LNCaP clone FGC (cell line): ENCODE measurements at regions not wholly inside any gene's neighbourhood (a gene's known extent, or its start where the extent isn't known, plus 50 kb on each side); places are given as distances from the start of the nearest gene placed in this dataset.
"Not testable (repeated sequence)": the region's sequence is repeated elsewhere in the genome, so short reads cannot be mapped to it uniquely, and the experiment has no call there.

Source experiments
- DNase-seq: peaks from one replicate; pipeline ENCODE4 v3.0.0-alpha.2; 2011; ENCODE audit warnings: low read depth
- H3K4me3 ChIP-seq: 2 replicates; pipeline ENCODE4 v1.5.1; 2011; ENCODE audit warnings: mild to moderate bottlenecking, low read depth, low read length, control low read depth
- TF ChIP-seq, protein P1 (sequence below): IDR thresholded peaks from 2 replicates; pipeline ENCODE4 v1.5.1; 2012; ENCODE audit warnings: mild to moderate bottlenecking; ENCODE audit not compliant: control insufficient read depth, insufficient read depth; ENCODE audit errors: extremely low read depth

DNA sequence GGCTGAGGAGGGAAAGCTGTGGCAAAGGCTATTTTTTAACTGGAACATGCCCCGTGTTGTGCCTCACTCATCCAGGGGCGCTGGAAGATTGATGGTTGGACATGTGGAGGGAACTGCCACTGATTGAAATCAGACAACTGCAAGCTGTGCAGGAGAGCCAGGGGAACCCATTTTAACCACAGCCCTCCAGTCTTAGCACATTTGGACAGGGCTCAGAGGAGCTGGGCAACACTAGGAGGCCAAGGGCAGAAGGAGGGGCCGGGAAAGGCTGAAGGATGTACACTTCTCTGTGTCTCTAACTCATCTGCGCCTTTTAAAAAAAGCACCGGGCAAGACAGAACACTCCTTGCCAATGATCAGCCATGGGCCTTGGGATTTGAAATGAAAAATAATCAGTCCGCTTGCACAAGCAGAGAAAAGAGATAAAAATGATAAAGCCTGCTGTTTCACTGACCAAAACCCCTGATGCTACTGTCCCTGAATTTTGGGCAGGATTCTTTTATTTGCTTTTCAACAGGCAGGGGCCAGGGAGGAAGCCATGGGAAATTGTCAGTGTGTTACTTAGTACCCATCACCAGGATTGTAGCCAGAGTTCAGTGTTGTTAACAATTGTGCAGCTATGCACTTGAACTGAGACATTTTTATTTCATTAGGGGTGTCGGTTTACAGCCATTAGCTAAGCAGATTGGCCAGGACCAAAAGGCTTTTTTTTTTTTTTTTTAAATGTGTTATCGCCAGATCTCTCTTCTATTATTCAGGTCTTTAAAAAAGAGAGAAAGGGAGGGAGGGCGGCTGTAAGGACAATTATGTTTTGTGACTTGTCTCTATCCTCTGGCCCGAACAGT lies 109.3 kb upstream of the EYA4 start:
- DNase-seq, result no peak
- TF ChIP-seq, protein P1, sequence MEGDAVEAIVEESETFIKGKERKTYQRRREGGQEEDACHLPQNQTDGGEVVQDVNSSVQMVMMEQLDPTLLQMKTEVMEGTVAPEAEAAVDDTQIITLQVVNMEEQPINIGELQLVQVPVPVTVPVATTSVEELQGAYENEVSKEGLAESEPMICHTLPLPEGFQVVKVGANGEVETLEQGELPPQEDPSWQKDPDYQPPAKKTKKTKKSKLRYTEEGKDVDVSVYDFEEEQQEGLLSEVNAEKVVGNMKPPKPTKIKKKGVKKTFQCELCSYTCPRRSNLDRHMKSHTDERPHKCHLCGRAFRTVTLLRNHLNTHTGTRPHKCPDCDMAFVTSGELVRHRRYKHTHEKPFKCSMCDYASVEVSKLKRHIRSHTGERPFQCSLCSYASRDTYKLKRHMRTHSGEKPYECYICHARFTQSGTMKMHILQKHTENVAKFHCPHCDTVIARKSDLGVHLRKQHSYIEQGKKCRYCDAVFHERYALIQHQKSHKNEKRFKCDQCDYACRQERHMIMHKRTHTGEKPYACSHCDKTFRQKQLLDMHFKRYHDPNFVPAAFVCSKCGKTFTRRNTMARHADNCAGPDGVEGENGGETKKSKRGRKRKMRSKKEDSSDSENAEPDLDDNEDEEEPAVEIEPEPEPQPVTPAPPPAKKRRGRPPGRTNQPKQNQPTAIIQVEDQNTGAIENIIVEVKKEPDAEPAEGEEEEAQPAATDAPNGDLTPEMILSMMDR, result no peak
- H3K4me3 ChIP-seq, result no peak overlapping the region

DNA sequence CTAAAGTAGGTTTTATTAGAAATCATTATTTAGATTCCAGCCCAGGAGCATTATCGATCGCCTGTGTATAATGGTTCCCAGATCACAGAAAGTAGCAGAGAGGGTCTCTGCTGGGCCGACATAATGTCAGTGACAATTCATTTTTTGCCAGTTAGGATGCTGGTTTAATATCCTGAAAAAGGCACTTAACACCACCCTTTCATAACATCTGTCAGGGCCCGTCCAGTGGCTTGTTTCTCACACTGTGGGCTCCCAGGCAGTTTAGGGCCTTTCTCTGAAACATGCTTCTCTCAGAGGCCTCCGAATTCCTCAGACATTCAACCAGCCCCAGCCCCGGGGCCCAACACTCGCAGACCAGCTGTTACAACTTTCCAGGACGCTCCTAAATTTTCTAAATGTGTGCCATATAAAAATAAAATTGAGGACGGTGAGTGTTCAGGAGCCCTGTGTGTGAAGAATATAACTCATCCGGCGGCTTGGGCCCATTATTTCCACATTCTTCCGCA lies 108.6 kb upstream of the EYA4 start:
- TF ChIP-seq, protein P1, result no peak
- DNase-seq, result no peak
- H3K4me3 ChIP-seq, result no peak overlapping the region

DNA sequence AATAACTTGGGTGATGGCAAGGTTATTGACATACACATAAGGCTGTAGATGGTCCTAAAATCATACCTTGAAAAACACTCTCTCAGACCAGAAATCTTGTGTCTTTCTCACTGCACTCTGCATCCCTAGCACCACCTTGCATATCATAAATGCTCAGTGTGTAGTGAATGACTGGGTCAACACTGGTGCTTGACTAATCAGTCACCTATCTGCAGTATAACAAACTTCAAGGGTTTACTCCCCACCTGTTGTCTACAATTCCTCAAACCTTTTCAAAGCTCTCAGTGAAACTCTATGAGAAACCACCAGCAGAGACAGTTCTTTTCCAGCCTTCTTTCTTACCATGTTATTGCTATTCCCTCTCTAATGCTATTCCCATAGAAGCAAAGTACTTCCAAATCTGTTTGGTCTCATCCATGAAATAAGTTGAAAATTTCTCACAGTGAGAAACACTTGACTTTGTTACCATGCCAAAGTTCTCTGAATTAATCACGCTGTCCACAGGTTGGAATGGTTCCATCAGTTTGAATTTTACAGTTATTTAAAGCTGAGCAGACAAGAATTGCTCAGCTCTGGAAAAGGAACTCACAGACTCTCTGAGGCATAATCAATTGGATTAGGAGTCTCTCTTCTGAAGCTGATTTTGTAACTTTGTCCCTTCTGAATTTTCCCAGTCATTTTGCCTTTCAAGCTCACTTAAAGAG lies 104.8 kb upstream of the EYA4 start:
- H3K4me3 ChIP-seq, result no peak overlapping the region
- DNase-seq, result no peak
- TF ChIP-seq, protein P1, result no peak

DNA sequence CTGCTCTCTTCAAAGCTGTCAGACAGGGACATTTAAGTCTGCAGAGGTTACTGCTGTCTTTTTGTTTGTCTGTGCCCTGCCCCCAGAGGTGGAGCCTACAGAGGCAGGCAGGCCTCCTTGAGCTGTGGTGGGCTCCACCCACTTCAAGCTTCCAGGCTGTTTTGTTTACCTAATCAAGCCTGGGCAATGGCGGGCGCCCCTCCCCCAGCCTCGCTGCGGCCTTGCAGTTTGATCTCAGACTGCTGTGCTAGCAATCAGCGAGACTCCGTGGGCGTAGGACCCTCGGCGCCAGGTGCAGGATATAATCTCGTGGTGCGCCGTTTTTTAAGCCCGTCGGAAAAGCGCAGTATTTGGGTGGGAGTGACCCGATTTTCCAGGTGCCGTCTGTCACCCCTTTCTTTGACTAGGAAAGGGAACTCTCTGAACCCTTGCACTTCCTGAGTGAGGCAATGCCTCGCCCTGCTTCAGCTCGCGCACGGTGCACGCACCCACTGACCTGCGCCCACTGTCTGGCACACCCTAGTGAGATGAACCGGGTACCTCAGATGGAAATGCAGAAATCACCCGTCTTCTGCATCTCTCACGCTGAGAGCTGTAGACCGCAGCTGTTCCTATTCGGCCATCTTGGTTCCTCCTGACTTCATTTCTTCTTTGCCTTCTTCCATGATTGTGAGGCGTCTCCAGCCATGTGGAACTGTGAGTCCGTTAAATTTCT lies 93.5 kb upstream of the EYA4 start:
- DNase-seq, H3K4me3 ChIP-seq: not testable (repeated sequence)

DNA sequence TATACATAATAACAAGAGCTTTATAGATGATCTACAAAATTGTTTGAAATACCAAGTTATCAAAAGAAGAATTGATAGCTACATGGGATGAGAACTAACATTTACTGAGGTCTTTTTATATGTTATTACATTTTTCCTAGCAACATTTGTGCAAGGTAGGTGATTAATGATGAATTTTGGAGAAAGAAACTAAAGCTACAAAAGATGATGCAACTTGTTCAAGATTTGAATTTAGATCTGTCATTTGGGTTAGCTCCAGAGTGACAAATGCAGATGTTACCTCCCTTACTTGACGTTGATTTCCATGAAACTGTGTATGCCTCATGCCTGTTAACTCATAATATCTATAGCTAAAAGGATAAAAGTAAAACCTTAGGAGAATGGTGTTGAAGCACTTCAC lies 84.5 kb upstream of the EYA4 start:
- no peak overlapping the region for H3K4me3 ChIP-seq
- DNase-seq, result no peak
- TF ChIP-seq, protein P1, result no peak

DNA sequence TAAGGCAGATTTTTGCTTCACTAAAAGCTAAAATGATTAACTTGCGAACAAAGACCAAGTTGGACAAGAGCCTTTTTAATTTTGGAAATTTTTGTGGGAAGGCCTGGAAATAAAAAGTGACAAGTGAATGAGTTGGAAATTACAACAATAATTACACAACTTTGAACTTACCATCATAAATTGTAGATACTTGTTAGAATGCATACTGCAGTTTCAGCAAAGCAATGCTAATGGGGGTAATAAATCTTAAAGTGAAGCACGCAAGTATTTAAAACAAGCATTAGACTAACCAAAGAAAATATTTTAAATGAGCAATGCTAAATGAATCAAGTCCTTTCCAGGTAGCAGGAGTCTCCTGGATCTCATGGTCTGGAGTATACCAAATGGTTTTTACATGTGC lies 83.2 kb upstream of the EYA4 start:
- no peak for DNase-seq
- H3K4me3 ChIP-seq, result no peak overlapping the region
- TF ChIP-seq, protein P1, result no peak

DNA sequence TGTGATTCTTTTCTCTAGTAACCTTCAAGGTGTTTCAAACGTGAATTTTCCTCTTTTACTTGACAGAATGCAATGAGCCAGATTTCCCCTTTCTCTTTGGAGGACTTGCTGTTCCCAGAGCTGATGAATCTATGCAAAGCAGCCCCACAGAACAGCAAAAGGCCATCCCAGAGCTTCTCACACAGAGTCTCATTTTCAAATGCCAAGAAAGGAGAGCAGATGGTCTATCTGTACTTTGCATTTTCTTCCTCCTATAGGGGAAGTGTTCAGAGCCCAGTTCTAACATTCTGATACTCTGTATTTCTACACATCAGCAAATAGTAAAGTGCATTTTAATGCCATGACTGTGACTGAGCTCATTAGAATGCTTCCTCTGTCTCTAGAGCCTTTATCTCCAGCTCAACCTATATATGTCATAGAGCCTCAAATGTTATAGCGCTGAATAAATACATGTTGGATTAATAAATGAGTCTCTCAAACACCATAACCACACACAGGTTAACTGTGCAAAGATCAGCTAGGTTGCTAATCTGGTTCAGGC lies 81.8 kb upstream of the EYA4 start:
- no peak for DNase-seq
- H3K4me3 ChIP-seq, result no peak overlapping the region
- TF ChIP-seq, protein P1, result no peak
